ENCODE measurements at regions not wholly inside any gene's neighbourhood (a gene's known extent, or its start where the extent isn't known, plus 50 kb on each side); places are given as distances from the start of the nearest gene placed in this dataset.

DNA sequence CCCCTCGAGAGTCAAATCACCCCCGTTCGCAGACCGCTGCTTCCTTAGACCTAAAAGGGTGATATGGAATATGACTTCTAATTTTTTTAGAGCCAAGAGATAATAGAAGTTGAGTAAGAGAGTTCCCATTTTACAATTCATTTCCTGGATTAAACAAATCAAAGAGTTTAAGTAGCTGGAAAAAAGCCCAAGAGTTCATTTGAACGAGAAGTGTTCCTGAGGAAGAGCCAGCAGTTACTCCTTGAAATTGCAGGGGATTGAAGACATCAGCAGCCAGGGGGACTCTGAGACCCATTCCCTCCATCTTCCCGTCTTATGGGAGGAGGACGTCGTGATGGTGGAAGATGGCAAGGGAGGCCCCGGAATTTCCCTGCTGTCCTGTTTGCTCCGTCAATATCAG is 277.0 kb downstream of the WDR11 start:
- Histone ChIP-seq H3K4me3 (ENCODE audit: low read length) (no peak overlapping the region), H3K27me3 (ENCODE audit: insufficient read depth, low read depth, low read length) (no peaks in the 10 kb centered on the region), H3K27ac (ENCODE audit: low read length) (no peak overlapping the region), H3K36me3 (ENCODE audit: insufficient read depth, low read length) (no peaks in the 10 kb centered on the region), H2AFZ (ENCODE audit: low read depth, low read length) (no peak overlapping the region), H3K9ac (ENCODE audit: low read length) (no peak overlapping the region), H3F3A (ENCODE audit: insufficient read depth, low read length, poor library complexity, severe bottlenecking) (no peaks in the 10 kb centered on the region), H3K79me2 (replicated peaks; ENCODE audit: insufficient read depth, low read length) (no peaks in the 10 kb centered on the region), H3K9me3 (ENCODE audit: low read length) (peaks cover 2% of the 10 kb centered on the region), H3K9me2 (ENCODE audit: insufficient read depth, low read length) (no peaks in the 10 kb centered on the region), H4K20me1 (ENCODE audit: insufficient read depth) (no peaks in the 10 kb centered on the region), H3K4me2 (ENCODE audit: low read length) (no peak overlapping the region)
- TF ChIP-seq POLR2AphosphoS5 (IDR thresholded peaks at IDR 0.05): no peak
- TF ChIP-seq EP300 (conservative IDR thresholded peaks at IDR 0.05; ENCODE audit: poor library complexity, severe bottlenecking): no peak
- no peak for TF ChIP-seq TAF1 (IDR thresholded peaks at IDR 0.05; ENCODE audit: low read depth)
- TF ChIP-seq, protein P1, sequence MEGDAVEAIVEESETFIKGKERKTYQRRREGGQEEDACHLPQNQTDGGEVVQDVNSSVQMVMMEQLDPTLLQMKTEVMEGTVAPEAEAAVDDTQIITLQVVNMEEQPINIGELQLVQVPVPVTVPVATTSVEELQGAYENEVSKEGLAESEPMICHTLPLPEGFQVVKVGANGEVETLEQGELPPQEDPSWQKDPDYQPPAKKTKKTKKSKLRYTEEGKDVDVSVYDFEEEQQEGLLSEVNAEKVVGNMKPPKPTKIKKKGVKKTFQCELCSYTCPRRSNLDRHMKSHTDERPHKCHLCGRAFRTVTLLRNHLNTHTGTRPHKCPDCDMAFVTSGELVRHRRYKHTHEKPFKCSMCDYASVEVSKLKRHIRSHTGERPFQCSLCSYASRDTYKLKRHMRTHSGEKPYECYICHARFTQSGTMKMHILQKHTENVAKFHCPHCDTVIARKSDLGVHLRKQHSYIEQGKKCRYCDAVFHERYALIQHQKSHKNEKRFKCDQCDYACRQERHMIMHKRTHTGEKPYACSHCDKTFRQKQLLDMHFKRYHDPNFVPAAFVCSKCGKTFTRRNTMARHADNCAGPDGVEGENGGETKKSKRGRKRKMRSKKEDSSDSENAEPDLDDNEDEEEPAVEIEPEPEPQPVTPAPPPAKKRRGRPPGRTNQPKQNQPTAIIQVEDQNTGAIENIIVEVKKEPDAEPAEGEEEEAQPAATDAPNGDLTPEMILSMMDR (IDR thresholded peaks at IDR 0.05; ENCODE audit: poor library complexity, severe bottlenecking): no peak
- no peak for TF ChIP-seq SMC3 (conservative IDR thresholded peaks at IDR 0.05; ENCODE audit: poor library complexity)
- TF ChIP-seq, protein P2, sequence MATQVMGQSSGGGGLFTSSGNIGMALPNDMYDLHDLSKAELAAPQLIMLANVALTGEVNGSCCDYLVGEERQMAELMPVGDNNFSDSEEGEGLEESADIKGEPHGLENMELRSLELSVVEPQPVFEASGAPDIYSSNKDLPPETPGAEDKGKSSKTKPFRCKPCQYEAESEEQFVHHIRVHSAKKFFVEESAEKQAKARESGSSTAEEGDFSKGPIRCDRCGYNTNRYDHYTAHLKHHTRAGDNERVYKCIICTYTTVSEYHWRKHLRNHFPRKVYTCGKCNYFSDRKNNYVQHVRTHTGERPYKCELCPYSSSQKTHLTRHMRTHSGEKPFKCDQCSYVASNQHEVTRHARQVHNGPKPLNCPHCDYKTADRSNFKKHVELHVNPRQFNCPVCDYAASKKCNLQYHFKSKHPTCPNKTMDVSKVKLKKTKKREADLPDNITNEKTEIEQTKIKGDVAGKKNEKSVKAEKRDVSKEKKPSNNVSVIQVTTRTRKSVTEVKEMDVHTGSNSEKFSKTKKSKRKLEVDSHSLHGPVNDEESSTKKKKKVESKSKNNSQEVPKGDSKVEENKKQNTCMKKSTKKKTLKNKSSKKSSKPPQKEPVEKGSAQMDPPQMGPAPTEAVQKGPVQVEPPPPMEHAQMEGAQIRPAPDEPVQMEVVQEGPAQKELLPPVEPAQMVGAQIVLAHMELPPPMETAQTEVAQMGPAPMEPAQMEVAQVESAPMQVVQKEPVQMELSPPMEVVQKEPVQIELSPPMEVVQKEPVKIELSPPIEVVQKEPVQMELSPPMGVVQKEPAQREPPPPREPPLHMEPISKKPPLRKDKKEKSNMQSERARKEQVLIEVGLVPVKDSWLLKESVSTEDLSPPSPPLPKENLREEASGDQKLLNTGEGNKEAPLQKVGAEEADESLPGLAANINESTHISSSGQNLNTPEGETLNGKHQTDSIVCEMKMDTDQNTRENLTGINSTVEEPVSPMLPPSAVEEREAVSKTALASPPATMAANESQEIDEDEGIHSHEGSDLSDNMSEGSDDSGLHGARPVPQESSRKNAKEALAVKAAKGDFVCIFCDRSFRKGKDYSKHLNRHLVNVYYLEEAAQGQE (IDR thresholded peaks at IDR 0.05; ENCODE audit: borderline replicate concordance): no peak
- TF ChIP-seq RAD21 (conservative IDR thresholded peaks at IDR 0.05): no peak
- no peak for TF ChIP-seq EZH2 (IDR thresholded peaks at IDR 0.05; ENCODE audit: borderline replicate concordance, insufficient read depth, low read length, poor library complexity, severe bottlenecking)
- no peak for TF ChIP-seq MXI1 (conservative IDR thresholded peaks at IDR 0.05; ENCODE audit: poor library complexity, severe bottlenecking)

DNA sequence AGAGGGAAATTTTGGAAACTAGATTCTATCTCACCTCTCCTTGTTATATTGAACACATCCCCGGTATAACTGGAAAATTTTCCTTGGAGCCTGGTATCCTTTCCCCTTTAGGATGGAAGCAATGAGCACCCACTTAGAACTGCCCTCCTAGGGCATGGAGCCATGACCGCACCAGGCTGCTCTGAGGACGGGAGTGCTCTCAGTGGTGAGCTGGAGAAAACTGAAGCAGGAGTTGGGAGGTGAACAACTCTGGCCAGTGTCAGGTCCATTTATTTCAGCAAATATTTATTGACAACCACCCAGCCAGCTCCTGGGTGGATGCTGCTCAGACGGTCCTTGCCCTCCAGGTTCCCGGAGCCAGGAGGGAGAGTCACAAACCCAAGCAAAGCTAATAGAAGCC is 278.1 kb downstream of the WDR11 start:
- no peaks in the 10 kb centered on the region for H4K20me1 ChIP-seq (ENCODE audit: insufficient read depth)
- H3F3A ChIP-seq (ENCODE audit: insufficient read depth, low read length, poor library complexity, severe bottlenecking): no peaks in the 10 kb centered on the region
- no peaks in the 10 kb centered on the region for H3K79me2 ChIP-seq (replicated peaks; ENCODE audit: insufficient read depth, low read length)
- no peak overlapping the region for H3K4me3 ChIP-seq (ENCODE audit: low read length)
- TF ChIP-seq POLR2AphosphoS5 (IDR thresholded peaks at IDR 0.05): no peak
- TF ChIP-seq EP300 (conservative IDR thresholded peaks at IDR 0.05; ENCODE audit: poor library complexity, severe bottlenecking): no peak
- H3K27me3 ChIP-seq (ENCODE audit: insufficient read depth, low read depth, low read length): no peaks in the 10 kb centered on the region
- no peak overlapping the region for H2AFZ ChIP-seq (ENCODE audit: low read depth, low read length)
- no peak overlapping the region for H3K9ac ChIP-seq (ENCODE audit: low read length)
- no peaks in the 10 kb centered on the region for H3K36me3 ChIP-seq (ENCODE audit: insufficient read depth, low read length)
- H3K9me3 ChIP-seq (ENCODE audit: low read length): no peaks in the 10 kb centered on the region
- no peaks in the 10 kb centered on the region for H3K9me2 ChIP-seq (ENCODE audit: insufficient read depth, low read length)
- H3K4me2 ChIP-seq (ENCODE audit: low read length): no peak overlapping the region
- no peak overlapping the region for H3K27ac ChIP-seq (ENCODE audit: low read length)

DNA sequence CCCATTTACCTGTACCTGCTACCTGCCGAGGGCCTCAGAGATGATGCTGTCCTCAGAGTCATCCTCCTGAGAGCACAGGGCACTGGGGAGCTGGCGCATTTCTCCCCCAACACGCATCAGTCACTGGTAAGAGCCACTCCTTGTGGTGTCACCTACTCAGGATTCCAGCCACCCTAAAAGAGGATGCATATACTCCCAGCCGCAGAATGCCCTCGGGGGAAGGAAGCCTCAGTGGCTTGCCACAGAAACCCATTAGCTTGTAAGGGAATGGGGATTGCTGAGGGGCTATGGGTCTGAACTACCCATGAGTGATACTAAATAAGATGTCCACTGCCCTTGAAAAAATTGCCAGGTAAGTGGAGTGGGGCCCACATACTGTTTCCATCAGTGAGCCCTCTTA is 279.2 kb downstream of the WDR11 start:
- Histone ChIP-seq H3K27me3 (ENCODE audit: insufficient read depth, low read depth, low read length) (no peaks in the 10 kb centered on the region), H3K9me3 (ENCODE audit: low read length) (no peaks in the 10 kb centered on the region), H3K9ac (ENCODE audit: low read length) (no peak overlapping the region), H3K36me3 (ENCODE audit: insufficient read depth, low read length) (no peaks in the 10 kb centered on the region), H3K4me3 (ENCODE audit: low read length) (no peak overlapping the region), H3K9me2 (ENCODE audit: insufficient read depth, low read length) (no peaks in the 10 kb centered on the region), H3K27ac (ENCODE audit: low read length) (no peak overlapping the region), H3K4me2 (ENCODE audit: low read length) (no peak overlapping the region), H2AFZ (ENCODE audit: low read depth, low read length) (no peak overlapping the region), H3K79me2 (replicated peaks; ENCODE audit: insufficient read depth, low read length) (no peaks in the 10 kb centered on the region), H4K20me1 (ENCODE audit: insufficient read depth) (no peaks in the 10 kb centered on the region), H3F3A (ENCODE audit: insufficient read depth, low read length, poor library complexity, severe bottlenecking) (no peaks in the 10 kb centered on the region)
- TF ChIP-seq SMC3 (conservative IDR thresholded peaks at IDR 0.05; ENCODE audit: poor library complexity): no peak
- no peak for TF ChIP-seq TAF1 (IDR thresholded peaks at IDR 0.05; ENCODE audit: low read depth)
- TF ChIP-seq MXI1 (conservative IDR thresholded peaks at IDR 0.05; ENCODE audit: poor library complexity, severe bottlenecking): no peak
